Pancreas (tissue), 10 donors: ENCODE measurements at regions not wholly inside any gene's neighbourhood (a gene's known extent, or its start where the extent isn't known, plus 50 kb on each side); places are given as distances from the start of the nearest gene placed in this dataset.

Source experiments
- ATAC-seq, 4 donors: fragments of 200-7000 bp; cut with Tn5 transposase; one replicate each; pipeline versions ENCODE4 v1.8.0 to v1.9.1; 2020; ENCODE audit warnings: mild to moderate bottlenecking in 4 of 4, moderate library complexity in 4 of 4
- DNase-seq, 6 donors: peaks; one replicate each; pipeline ENCODE4 v3.0.0-alpha.2; 2020
- FAIRE-seq: peaks from 2 replicates; lab custom pipeline; 2012; peaks lifted over from hg19 to GRCh38; lab: Jason Lieb, UNC
- H3K27ac ChIP-seq, 4 donors: fragments of 200-600 bp; sonication (generic); 1 replicate in 3 of 4; 2 replicates in 1 of 4; pipeline versions ENCODE4 v1.5.0 to v1.8.0; 2020
- H3K27me3 ChIP-seq, 4 donors: fragments of 200-600 bp; one replicate each; pipeline ENCODE4 v1.8.0; 2021
- H3K36me3 ChIP-seq, 3 donors: fragments of 200-600 bp; sonication (generic) in 1 of 3; one replicate each; pipeline versions ENCODE4 v1.5.0 to v1.8.0; 2020 to 2021
- H3K4me1 ChIP-seq, 3 donors: fragments of 200-600 bp; one replicate each; pipeline ENCODE4 v1.8.0; 2021
- H3K4me3 ChIP-seq, 4 donors: fragments of 200-600 bp; sonication (generic) in 2 of 4; one replicate each; pipeline versions ENCODE4 v1.5.0 to v1.8.0; 2020 to 2021
- H3K9me3 ChIP-seq, 4 donors: fragments of 200-600 bp; one replicate each; pipeline ENCODE4 v1.8.0; 2021
- WGBS, 2 donors: extraction: QIAGEN DNeasy Blood & Tissue Kit; methylation state at CpG; one replicate each; pipeline ENCODE4 v1.1.7; 2013; 5-methylcytosine and 5-hydroxymethylcytosine counted together
- intact Hi-C, 3 donors: fragments of 100-400 bp; cut with DNase I; formaldehyde crosslinking; loops; one replicate each; pipeline versions ENCODE4 v1.11.1 to v1.14.2; 2022
- TF ChIP-seq, protein P1 (sequence below), 4 donors: fragments of 200-600 bp; sonication (generic) in 3 of 4; IDR thresholded peaks; one replicate each; pipeline versions ENCODE4 v1.5.0 to v1.8.0; 2021; ENCODE audit warnings: antibody characterized with exemption in 4 of 4
- donor health status: healthy with polysubstance abuse.
- donor health status: DM: no; HTN: no; CAD: no; lungs with moderate emphysema.
- donor health status: DM: no; HTN: no; CAD: no.
- donor health status: control.
- donor health status: control.
- donor health status: Bipolar disorder and iron deficiency.
- donor health status: DM: yes; HTN: yes; CAD: no.
- donor health status: DM: no; HTN: no; CAD: no.
- donor health status: DM: no; HTN: no; CAD: no.
- donor health status: DM: yes; HTN: yes; CAD: no.

DNA sequence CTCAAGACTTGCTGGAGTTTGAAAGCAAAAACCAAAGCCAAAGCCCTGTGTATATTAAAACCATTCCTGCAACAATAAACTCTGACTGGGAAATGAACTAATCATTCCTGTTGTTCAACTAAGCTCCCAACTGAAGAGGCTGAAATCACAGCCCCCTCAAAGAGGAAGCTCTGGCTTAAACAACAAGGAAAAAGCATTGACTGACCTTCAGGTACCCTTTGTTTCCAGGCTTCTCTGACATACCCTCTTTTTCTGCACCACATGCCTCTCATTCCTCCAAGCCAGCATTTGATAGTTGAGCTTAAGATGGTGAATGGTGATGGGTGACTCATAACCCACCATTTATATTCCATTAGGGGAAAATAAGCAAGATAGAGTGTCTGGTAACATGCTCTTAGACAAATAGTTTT lies 470.9 kb upstream of the SOX9 start:
- TF ChIP-seq, protein P1, sequence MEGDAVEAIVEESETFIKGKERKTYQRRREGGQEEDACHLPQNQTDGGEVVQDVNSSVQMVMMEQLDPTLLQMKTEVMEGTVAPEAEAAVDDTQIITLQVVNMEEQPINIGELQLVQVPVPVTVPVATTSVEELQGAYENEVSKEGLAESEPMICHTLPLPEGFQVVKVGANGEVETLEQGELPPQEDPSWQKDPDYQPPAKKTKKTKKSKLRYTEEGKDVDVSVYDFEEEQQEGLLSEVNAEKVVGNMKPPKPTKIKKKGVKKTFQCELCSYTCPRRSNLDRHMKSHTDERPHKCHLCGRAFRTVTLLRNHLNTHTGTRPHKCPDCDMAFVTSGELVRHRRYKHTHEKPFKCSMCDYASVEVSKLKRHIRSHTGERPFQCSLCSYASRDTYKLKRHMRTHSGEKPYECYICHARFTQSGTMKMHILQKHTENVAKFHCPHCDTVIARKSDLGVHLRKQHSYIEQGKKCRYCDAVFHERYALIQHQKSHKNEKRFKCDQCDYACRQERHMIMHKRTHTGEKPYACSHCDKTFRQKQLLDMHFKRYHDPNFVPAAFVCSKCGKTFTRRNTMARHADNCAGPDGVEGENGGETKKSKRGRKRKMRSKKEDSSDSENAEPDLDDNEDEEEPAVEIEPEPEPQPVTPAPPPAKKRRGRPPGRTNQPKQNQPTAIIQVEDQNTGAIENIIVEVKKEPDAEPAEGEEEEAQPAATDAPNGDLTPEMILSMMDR (IDR thresholded peaks at IDR 0.05): no peak
- Histone ChIP-seq H3K36me3 (no peaks in the 10 kb centered on the region), H3K27ac (no peak overlapping the region), H3K4me3 (no peak overlapping the region), H3K27me3 (no peaks in the 10 kb centered on the region), H3K4me1 (no peaks in the 10 kb centered on the region), H3K9me3 (no peaks in the 10 kb centered on the region)
- no peak for FAIRE-seq
- intact Hi-C loops: no loop called here
- no peak for ATAC-seq
- DNase-seq: no peak

DNA sequence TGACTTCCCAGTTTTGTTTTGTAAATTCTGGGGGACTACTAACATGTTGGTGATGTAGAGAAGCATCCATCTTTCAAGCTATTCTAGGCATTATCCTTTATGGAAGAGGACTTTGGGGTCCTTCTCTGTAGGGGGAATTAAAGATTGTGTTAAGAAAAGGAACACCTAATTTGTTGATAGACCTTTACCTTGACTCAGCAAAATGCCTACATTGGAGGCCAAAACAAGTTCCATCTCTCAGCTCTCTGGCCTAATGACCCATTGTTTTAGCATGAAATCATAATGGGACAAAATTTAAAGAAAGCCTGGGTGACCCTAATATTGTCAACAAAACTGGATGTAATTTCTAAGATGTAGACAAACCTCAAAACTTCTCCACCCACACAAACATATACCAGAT lies 465.3 kb upstream of the SOX9 start:
- no peak for ATAC-seq
- H3K9me3 ChIP-seq: no peaks in the 10 kb centered on the region
- no peak overlapping the region for H3K27ac ChIP-seq
- H3K4me1 ChIP-seq: no peaks in the 10 kb centered on the region
- DNase-seq: no peak
- no peaks in the 10 kb centered on the region for H3K27me3 ChIP-seq
- TF ChIP-seq, protein P1 (IDR thresholded peaks at IDR 0.05): no peak
- no peak overlapping the region for H3K4me3 ChIP-seq
- FAIRE-seq: no peak
- intact Hi-C loops: no loop called here
- no peaks in the 10 kb centered on the region for H3K36me3 ChIP-seq

DNA sequence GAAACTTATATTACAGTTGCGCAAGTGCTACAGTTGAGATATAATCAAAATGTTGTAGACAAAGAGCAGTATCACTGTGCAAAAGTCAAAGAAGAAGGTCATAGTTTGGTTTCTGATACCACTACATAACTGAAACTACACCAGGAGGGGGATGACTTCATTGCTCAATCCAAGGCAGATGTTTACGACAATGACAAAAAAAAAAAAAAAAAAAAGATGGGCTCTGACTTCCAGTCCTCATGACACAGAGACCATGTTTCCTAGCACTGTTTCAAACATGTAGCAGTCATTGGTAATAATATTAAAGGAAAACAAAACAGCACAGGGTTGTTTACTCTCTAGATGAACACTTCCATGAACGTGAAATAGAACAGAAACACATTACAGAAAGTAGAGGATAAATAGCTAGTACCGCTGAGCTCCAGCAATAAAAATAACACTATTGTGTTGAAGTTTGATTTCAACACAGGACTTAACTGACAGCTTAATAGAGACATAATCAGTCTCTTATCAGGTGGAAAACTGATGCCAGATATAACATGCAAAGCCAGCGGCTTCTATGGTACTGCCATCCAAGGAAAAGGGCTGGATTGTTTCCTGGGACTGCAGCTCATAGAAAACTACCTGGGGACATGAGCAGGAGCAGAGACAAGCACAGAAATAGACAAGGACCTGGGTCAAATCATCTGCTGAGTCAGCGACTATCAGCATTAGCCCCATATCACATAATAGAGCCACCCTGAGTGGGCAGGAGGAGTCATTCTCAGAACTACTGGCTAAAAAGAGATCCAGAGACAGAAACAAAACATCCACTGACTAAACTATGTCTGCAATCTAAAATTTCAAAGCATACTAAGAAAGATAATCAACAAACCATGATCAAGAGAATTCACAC lies 463.6 kb upstream of the SOX9 start:
- Histone ChIP-seq H3K4me3 (no peak overlapping the region), H3K4me1 (no peaks in the 10 kb centered on the region), H3K27me3 (no peaks in the 10 kb centered on the region), H3K27ac (no peak overlapping the region), H3K36me3 (no peaks in the 10 kb centered on the region), H3K9me3 (no peaks in the 10 kb centered on the region)
- TF ChIP-seq, protein P1 (IDR thresholded peaks at IDR 0.05): no peak
- FAIRE-seq (no peak), ATAC-seq (no peak), DNase-seq (no peak)
- intact Hi-C loops: no loop called here
- WGBS, 2 donors: 62 to 64% methylated on average over 6 of the region's 6 CpGs

DNA sequence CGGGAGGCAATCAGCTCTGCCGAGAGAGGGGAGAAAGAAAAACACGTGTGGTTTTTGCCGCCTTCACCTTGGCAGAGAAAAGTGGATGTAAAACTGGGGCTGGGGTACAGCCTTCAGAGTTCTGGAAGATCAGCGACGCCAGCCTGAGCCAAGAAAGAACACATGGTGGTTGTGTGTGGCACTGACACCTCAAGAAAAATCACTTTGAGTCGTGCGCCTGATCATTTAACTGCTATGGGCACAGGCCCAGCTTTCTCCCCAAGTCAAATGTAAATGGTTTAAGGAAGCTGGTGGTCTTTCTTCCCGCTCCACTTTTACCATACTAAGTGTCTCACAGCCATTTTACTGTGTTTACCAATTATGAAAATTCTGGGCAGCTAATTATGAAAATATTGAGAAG lies 461.8 kb upstream of the SOX9 start:
- FAIRE-seq (no peak), ATAC-seq (no peak), DNase-seq (no peak)
- intact Hi-C loops: no loop called here
- no peaks in the 10 kb centered on the region for H3K4me1 ChIP-seq
- H3K36me3 ChIP-seq: no peaks in the 10 kb centered on the region
- no peak overlapping the region for H3K4me3 ChIP-seq
- TF ChIP-seq, protein P1 (IDR thresholded peaks at IDR 0.05): no peak
- 88 to 92% methylated on average over 9 of the region's 9 CpGs for WGBS, 2 donors
- H3K9me3 ChIP-seq: no peaks in the 10 kb centered on the region
- H3K27me3 ChIP-seq: no peaks in the 10 kb centered on the region
- no peak overlapping the region for H3K27ac ChIP-seq

DNA sequence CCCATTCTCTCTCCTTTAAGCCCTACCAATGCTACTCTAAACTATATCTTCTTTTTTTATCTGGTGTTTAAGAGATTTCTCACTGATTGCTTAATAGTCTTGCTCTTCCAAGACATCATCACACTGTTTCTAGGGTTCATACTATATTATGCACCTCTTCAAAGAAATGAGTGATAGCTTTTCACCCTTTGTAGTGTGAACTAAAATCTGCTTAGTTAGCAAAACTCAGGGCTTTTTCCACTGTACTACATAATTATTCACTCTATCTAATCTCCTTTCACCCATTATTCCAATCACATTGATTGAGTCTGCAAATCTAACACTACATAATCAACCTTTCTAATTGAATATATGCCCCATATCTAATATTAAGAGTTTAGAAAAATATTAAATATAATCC lies 456.0 kb upstream of the SOX9 start:
- Histone ChIP-seq H3K4me3 (no peak overlapping the region), H3K36me3 (no peaks in the 10 kb centered on the region), H3K4me1 (no peaks in the 10 kb centered on the region), H3K9me3 (no peaks in the 10 kb centered on the region), H3K27me3 (no peaks in the 10 kb centered on the region), H3K27ac (no peak overlapping the region)
- TF ChIP-seq, protein P1 (IDR thresholded peaks at IDR 0.05): no peak
- intact Hi-C loops: no loop called here
- ATAC-seq: no peak
- DNase-seq: no peak
- FAIRE-seq: no peak
